ENCODE measurements at regions not wholly inside any gene's neighbourhood (a gene's known extent, or its start where the extent isn't known, plus 50 kb on each side); places are given as distances from the start of the nearest gene placed in this dataset.

DNA sequence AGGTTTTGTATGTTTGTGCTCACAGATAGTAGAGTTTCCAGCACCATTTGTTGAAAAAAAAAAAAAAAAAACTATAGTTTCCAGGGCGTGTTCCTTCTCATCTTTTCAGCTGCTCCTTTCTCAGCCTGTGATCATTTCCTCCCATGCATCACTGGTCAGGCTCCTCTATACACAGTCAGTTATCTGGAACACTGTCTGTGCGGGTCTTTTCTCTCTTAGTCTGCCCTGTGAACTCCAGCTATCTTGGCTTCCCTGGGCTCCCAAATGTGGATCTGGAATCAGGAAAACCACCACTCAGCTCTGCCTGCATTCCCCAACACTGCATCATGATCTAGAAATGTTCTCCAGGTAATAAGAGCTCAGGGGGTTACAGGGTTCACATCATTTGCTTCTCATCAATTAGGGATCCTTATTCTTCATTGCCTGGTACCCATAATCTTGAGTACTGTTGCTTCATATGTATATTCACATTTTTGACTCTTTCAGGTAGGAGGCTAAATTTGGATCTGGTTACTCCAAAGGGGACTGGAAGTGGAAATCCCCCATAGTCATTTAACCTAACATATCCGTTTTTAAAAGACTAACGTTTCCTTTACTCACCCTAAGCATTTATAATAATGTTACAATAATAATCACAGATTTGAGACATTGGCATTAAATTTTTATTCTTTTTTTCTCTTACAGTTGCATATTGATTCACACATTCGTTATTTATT, 221.8 kb upstream of the KLF3 start:
- H3K36me3 ChIP-seq: no peaks in the 10 kb centered on the region
- peaks cover 0 to 6% (median 0%) of the 10 kb centered on the region in 4 donors for H3K9me3 ChIP-seq
- H3K27me3 ChIP-seq: no peaks in the 10 kb centered on the region
- no peak overlapping the region for H3K27ac ChIP-seq
- H3K4me1 ChIP-seq: no peaks in the 10 kb centered on the region
- no peak for DNase-seq
- TF ChIP-seq POLR2A (IDR thresholded peaks at IDR 0.05): no peak
- TF ChIP-seq, protein P1, sequence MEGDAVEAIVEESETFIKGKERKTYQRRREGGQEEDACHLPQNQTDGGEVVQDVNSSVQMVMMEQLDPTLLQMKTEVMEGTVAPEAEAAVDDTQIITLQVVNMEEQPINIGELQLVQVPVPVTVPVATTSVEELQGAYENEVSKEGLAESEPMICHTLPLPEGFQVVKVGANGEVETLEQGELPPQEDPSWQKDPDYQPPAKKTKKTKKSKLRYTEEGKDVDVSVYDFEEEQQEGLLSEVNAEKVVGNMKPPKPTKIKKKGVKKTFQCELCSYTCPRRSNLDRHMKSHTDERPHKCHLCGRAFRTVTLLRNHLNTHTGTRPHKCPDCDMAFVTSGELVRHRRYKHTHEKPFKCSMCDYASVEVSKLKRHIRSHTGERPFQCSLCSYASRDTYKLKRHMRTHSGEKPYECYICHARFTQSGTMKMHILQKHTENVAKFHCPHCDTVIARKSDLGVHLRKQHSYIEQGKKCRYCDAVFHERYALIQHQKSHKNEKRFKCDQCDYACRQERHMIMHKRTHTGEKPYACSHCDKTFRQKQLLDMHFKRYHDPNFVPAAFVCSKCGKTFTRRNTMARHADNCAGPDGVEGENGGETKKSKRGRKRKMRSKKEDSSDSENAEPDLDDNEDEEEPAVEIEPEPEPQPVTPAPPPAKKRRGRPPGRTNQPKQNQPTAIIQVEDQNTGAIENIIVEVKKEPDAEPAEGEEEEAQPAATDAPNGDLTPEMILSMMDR (IDR thresholded peaks at IDR 0.05): no peak
- no peak overlapping the region for H3K4me3 ChIP-seq

DNA sequence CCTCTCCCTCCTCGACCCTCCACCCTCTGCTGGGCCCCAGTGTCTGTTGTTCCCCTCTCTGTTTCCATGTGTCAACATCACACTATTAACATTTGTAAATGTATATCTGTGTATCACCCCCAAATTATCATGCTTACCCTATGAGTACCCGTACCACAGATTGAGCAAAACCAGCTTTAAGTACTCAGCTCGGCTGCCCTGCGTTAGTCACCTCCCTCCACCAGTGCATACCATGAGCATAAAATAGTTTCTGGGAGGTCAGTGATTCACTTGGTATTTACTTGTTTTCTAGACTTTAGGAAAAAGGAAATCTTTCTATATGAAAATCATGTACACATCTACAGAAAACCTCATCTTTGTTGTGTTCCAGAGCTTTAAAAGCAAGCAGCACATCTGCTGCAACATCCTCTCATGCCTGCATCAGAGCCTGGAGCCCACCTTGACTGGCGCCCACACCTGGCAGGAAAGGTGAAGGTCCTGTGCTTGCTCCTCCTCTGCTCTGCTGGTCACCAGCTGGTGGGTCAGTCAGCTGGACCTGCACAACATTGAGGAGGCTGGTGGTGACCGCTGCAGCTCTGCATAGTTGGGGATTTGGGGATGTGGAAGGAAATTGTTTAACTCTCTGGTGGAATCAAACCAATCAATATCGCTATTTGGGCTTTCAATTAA, 214.4 kb upstream of the KLF3 start:
- DNase-seq: no peak

DNA sequence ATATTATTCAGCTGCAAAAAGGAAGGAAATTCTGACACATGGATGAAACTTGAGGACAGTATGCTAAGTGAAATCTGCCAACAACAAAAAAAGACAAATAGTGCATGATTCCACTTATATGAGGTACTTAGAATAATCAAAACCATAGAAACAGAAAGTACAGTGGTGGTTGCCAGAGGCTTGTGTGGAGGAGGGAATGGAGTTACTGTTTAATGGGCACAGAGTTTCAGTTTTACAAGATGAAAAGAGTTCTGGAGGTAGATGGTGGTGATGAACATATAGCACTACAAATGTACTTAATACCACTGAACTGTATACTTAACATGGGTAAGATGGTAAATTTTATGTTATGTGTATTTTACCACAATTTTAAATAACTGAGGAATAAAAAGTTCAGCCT, 212.0 kb upstream of the KLF3 start:
- no peak for DNase-seq
- Histone ChIP-seq H3K4me1 (peaks cover 0 to 9% (median 2%) of the 10 kb centered on the region in 4 donors), H3K4me3 (no peak overlapping the region), H3K36me3 (no peaks in the 10 kb centered on the region), H3K9me3 (peaks cover 0 to 4% (median 0%) of the 10 kb centered on the region in 4 donors), H3K27ac (no peak overlapping the region), H3K27me3 (no peaks in the 10 kb centered on the region)
- TF ChIP-seq POLR2A (IDR thresholded peaks at IDR 0.05): no peak
- TF ChIP-seq, protein P1 (IDR thresholded peaks at IDR 0.05): no peak

More for the DNA sequence above, 214.4 kb upstream of the KLF3 start:
- Histone ChIP-seq H3K4me3 (peak overlapping the region in 1 of 4 donors; percentile 14), H3K36me3 (no peaks in the 10 kb centered on the region), H3K9me3 (peaks cover 0 to 4% (median 0%) of the 10 kb centered on the region in 4 donors), H3K27me3 (no peaks in the 10 kb centered on the region), H3K27ac (peak overlapping the region in 3 of 4 donors; percentile 27 to 84 (median 74)), H3K4me1 (peaks cover 0 to 9% (median 2%) of the 10 kb centered on the region in 4 donors)
- no peak for TF ChIP-seq POLR2A (IDR thresholded peaks at IDR 0.05)
- TF ChIP-seq, protein P1 (IDR thresholded peaks at IDR 0.05): peak in 2 of 6 experiments; percentile 4 to 29

DNA sequence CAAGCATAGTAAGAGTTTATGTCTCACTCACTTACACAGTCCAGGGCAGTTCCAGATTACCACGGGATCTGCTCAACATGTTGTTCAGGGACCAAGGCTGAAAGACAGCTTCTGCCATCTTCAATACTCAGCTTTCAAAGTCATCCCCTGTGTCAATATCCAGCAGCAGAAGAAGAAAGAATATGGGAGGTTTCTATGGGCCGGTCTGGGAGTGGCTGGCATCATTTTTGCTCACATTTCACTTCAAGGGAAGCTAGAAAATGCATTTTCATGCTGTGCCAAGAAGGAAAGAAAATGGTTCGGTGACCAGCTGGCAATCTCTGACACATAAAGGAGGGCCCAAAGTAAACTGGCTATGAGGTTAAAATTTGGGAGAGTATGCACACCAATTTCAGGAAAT, 211.5 kb upstream of the KLF3 start:
- Histone ChIP-seq H3K9me3 (peaks cover 0 to 4% (median 0%) of the 10 kb centered on the region in 4 donors), H3K4me1 (peaks cover 0 to 9% (median 2%) of the 10 kb centered on the region in 4 donors), H3K27me3 (no peaks in the 10 kb centered on the region), H3K36me3 (no peaks in the 10 kb centered on the region), H3K4me3 (no peak overlapping the region), H3K27ac (no peak overlapping the region)
- TF ChIP-seq, protein P1 (IDR thresholded peaks at IDR 0.05): no peak
- no peak for TF ChIP-seq POLR2A (IDR thresholded peaks at IDR 0.05)
- DNase-seq: no peak

DNA sequence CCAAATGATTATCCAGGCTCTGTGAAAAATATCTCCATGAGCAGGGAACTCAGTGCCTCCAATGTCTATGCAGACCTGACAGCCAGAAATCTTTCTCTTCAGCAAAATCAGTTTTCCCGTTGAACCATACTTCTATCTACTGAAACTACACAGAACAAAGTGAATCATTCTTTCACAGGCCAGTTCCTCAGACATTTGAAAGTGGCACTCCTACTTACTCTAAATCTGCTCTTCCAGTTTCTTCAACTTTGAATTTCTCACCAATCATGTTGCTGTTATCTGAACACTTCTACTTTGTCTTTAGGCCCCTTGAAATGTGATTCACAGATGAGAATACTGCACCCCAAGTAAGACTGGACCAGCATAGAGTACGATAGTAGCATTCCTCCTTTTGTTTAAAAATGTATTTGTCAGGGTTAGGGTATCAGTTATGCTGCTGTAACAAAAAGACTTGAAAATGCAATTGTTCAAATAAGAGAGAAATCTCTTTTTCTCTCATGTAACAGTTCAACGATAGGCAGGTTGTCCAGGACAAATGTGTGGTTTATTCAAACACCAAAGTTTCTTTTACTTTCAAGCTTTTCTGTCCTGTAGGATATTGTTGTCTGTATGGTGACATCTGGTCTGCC, 210.6 kb upstream of the KLF3 start:
- no peak for TF ChIP-seq POLR2A (IDR thresholded peaks at IDR 0.05)
- TF ChIP-seq, protein P1 (IDR thresholded peaks at IDR 0.05): no peak
- no peak overlapping the region for H3K27ac ChIP-seq
- DNase-seq: no peak
- no peaks in the 10 kb centered on the region for H3K36me3 ChIP-seq
- H3K27me3 ChIP-seq: no peaks in the 10 kb centered on the region
- H3K4me1 ChIP-seq: peaks cover 0 to 9% (median 2%) of the 10 kb centered on the region in 4 donors
- no peaks in the 10 kb centered on the region for H3K9me3 ChIP-seq
- no peak overlapping the region for H3K4me3 ChIP-seq

All from Peyer's patch (tissue), 4 donors.